Caco-2 (cell line): ENCODE measurements at regions not wholly inside any gene's neighbourhood (a gene's known extent, or its start where the extent isn't known, plus 50 kb on each side); places are given as distances from the start of the nearest gene placed in this dataset.

Experiments used
- BruUV-seq: library from RNA; stranded (reverse); fragments of 400-500 nt; replicated peaks from 2 replicates; lab custom pipeline; 2021; lab: Mats Ljungman, UMichigan
- CTCF ChIA-PET: fragments of 300-600 bp; sonication (Branson Sonifier 250); formaldehyde crosslinking; loops from one replicate; lab custom pipeline; 2022; ENCODE audit warnings: antibody characterized with exemption; lab: Charles Lee
- POLR2A ChIA-PET: fragments of 300-600 bp; sonication (Branson Sonifier 250); formaldehyde crosslinking; loops from one replicate; lab custom pipeline; 2022; ENCODE audit warnings: antibody characterized with exemption; lab: Charles Lee
- DNase-seq, 2 experiments: peaks; one replicate each; pipeline versions ENCODE4 v3.0.0 to v3.0.0-alpha.2; 2020 to 2022
- H3K27me3 ChIP-seq: replicated peaks from 2 replicates; pipeline ENCODE4 v1.6.0; 2011; ENCODE audit warnings: low read length; ENCODE audit not compliant: control insufficient read depth, insufficient read depth
- H3K36me3 ChIP-seq: 2 replicates; pipeline ENCODE4 v1.5.1; 2011; ENCODE audit warnings: low read length; ENCODE audit not compliant: control insufficient read depth, insufficient read depth
- H3K4me1 ChIP-seq: fragments of 250-450 bp; sonication (Bioruptor Pico); 2 replicates; pipeline ENCODE4 v1.5.1; 2020; ENCODE audit warnings: mild to moderate bottlenecking
- H3K4me3 ChIP-seq: 2 replicates; pipeline ENCODE4 v1.5.1; 2011; ENCODE audit warnings: low read depth, mild to moderate bottlenecking, control low read depth, low read length
- H3K9me3 ChIP-seq: fragments of 250-450 bp; sonication (Bioruptor Pico); 2 replicates; pipeline ENCODE4 v1.5.1; 2020; ENCODE audit warnings: mild to moderate bottlenecking, moderate library complexity
- H3K27ac Mint-ChIP-seq: one replicate; pipeline ENCODE4 v1.8.0; 2022; ENCODE audit warnings: mixed read lengths; ENCODE audit not compliant: unreplicated experiment
- H3K27me3 Mint-ChIP-seq: one replicate; pipeline ENCODE4 v1.8.0; 2022; ENCODE audit warnings: mixed read lengths; ENCODE audit not compliant: insufficient read depth, unreplicated experiment
- H3K36me3 Mint-ChIP-seq: one replicate; pipeline ENCODE4 v1.8.0; 2022; ENCODE audit warnings: mild to moderate bottlenecking, mixed read lengths; ENCODE audit not compliant: insufficient read depth, unreplicated experiment
- H3K4me1 Mint-ChIP-seq: one replicate; pipeline ENCODE4 v1.8.0; 2022; ENCODE audit warnings: low read depth, mixed read lengths; ENCODE audit not compliant: unreplicated experiment
- H3K4me3 Mint-ChIP-seq: one replicate; pipeline ENCODE4 v1.8.0; 2022; ENCODE audit warnings: mild to moderate bottlenecking, moderate library complexity, mixed read lengths; ENCODE audit not compliant: unreplicated experiment
- H3K9me3 Mint-ChIP-seq: one replicate; pipeline ENCODE4 v1.8.0; 2022; ENCODE audit warnings: mixed read lengths; ENCODE audit not compliant: unreplicated experiment
- intact Hi-C: fragments of 100-400 bp; cut with micrococcal nuclease; formaldehyde crosslinking; loops from one replicate; pipeline ENCODE4 v1.10.0; 2022; ENCODE audit not compliant: unreplicated experiment
- TF ChIP-seq, protein P1 (sequence below), 2 experiments: fragments of 200-600 bp in 1 of 2; IDR thresholded peaks; 1 replicate in 1 of 2; 2 replicates in 1 of 2; pipeline versions ENCODE4 v1.5.1 to v1.8.0; 2011 to 2022; ENCODE audit warnings: antibody characterized with exemption in 1 of 2, control low read depth in 1 of 2, inconsistent platforms in 1 of 2, low read depth in 1 of 2, low read length in 1 of 2, mild to moderate bottlenecking in 1 of 2, moderate library complexity in 1 of 2; ENCODE audit not compliant: insufficient read depth in 1 of 2, severe bottlenecking in 1 of 2, unreplicated experiment in 1 of 2

DNA sequence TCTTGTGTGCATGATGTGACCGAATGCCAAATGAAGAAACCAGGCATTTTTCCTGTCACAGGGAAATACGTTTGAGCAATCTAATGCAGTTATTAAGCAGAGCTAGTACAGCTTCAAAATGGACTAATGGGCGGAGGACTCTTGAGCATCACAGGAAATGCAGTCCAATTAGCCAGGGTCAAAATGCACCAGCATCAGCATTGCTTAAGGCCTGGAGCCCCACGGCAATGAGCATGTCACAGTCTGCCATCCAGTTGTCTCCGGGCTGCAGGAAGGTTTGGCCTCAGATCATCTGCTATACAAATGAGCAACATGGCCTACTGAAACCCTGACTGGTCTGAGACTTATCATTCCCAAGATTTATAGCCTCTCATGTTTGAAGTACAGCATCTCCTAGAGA lies 652.1 kb upstream of the SLC35B3 start:
- Mint-ChIP-seq H3K4me3 (no peak overlapping the region), H3K27ac (no peak overlapping the region), H3K36me3 (no peaks in the 10 kb centered on the region), H3K4me1 (no peaks in the 10 kb centered on the region), H3K27me3 (peaks cover 2% of the 10 kb centered on the region), H3K9me3 (no peaks in the 10 kb centered on the region)
- ChIA-PET POLR2A (no interaction called here), CTCF (no interaction called here)
- no peak overlapping the region for H3K4me3 ChIP-seq
- H3K36me3 ChIP-seq: no peaks in the 10 kb centered on the region
- TF ChIP-seq, protein P1, sequence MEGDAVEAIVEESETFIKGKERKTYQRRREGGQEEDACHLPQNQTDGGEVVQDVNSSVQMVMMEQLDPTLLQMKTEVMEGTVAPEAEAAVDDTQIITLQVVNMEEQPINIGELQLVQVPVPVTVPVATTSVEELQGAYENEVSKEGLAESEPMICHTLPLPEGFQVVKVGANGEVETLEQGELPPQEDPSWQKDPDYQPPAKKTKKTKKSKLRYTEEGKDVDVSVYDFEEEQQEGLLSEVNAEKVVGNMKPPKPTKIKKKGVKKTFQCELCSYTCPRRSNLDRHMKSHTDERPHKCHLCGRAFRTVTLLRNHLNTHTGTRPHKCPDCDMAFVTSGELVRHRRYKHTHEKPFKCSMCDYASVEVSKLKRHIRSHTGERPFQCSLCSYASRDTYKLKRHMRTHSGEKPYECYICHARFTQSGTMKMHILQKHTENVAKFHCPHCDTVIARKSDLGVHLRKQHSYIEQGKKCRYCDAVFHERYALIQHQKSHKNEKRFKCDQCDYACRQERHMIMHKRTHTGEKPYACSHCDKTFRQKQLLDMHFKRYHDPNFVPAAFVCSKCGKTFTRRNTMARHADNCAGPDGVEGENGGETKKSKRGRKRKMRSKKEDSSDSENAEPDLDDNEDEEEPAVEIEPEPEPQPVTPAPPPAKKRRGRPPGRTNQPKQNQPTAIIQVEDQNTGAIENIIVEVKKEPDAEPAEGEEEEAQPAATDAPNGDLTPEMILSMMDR (IDR thresholded peaks at IDR 0.05; ENCODE audit: insufficient read depth in 1 of 2, low read depth in 1 of 2, low read length in 1 of 2, severe bottlenecking in 1 of 2, unreplicated experiment in 1 of 2): no peak
- BruUV-seq: no TSS peak
- no peak for DNase-seq
- H3K9me3 ChIP-seq: no peaks in the 10 kb centered on the region
- no peaks in the 10 kb centered on the region for H3K4me1 ChIP-seq
- intact Hi-C loops: no loop called here
- no peaks in the 10 kb centered on the region for H3K27me3 ChIP-seq

DNA sequence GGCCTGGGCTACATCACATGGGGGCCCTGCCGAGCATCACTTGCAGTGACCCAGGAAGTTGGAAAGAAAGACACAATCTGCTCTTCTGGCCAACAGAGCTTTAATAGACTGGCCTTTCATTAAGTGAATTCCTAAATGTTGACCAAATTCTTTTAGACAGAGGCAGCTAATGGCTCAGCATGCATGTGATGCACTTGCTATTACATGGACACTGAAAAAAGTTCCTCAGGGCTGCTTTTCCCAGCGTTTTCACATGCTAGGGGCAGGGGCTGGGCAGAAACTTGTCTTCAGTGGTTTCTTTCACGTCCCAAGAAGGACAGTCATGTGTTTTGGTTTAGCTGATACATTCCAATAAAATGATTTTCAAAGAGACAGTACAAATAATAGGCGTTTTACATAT lies 651.0 kb upstream of the SLC35B3 start:
- no peak overlapping the region for H3K27ac Mint-ChIP-seq
- no peaks in the 10 kb centered on the region for H3K36me3 ChIP-seq
- no peaks in the 10 kb centered on the region for H3K27me3 Mint-ChIP-seq
- no peak overlapping the region for H3K4me3 Mint-ChIP-seq
- no peaks in the 10 kb centered on the region for H3K27me3 ChIP-seq
- H3K4me1 ChIP-seq: no peaks in the 10 kb centered on the region
- DNase-seq: no peak
- no peaks in the 10 kb centered on the region for H3K36me3 Mint-ChIP-seq
- ChIA-PET POLR2A (no interaction called here), CTCF (no interaction called here)
- no TSS peak for BruUV-seq
- intact Hi-C loops: no loop called here
- no peak overlapping the region for H3K4me3 ChIP-seq
- H3K9me3 ChIP-seq: no peaks in the 10 kb centered on the region
- TF ChIP-seq, protein P1 (IDR thresholded peaks at IDR 0.05; ENCODE audit: insufficient read depth in 1 of 2, low read depth in 1 of 2, low read length in 1 of 2, severe bottlenecking in 1 of 2, unreplicated experiment in 1 of 2): no peak
- H3K4me1 Mint-ChIP-seq: no peaks in the 10 kb centered on the region
- H3K9me3 Mint-ChIP-seq: no peaks in the 10 kb centered on the region

DNA sequence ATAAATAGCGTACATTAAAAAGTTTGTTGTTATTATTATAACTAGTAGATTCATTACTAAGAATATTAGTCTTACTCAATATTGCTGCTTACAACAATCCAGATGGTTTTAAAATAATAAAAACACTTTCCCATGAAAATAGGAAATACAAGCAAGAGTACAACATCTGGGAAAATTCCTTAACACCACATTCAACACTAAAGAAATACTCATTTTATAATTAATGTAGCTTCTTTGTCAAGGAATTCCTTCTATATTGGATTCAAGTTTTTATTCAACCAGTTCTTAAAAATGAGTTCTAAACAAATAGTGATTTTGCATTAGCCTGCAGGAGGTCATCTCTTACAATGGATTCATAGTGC lies 650.3 kb upstream of the SLC35B3 start:
- H3K36me3 Mint-ChIP-seq: no peaks in the 10 kb centered on the region
- intact Hi-C loops: no loop called here
- H3K9me3 Mint-ChIP-seq: no peaks in the 10 kb centered on the region

More for the DNA sequence above, 650.3 kb upstream of the SLC35B3 start:
- H3K4me1 Mint-ChIP-seq: no peaks in the 10 kb centered on the region
- DNase-seq: no peak
- CTCF ChIA-PET: no interaction called here
- H3K27ac Mint-ChIP-seq: no peak overlapping the region
- TF ChIP-seq, protein P1 (IDR thresholded peaks at IDR 0.05; ENCODE audit: insufficient read depth in 1 of 2, low read depth in 1 of 2, low read length in 1 of 2, severe bottlenecking in 1 of 2, unreplicated experiment in 1 of 2): no peak
- Histone ChIP-seq H3K36me3 (no peaks in the 10 kb centered on the region), H3K4me3 (no peak overlapping the region), H3K27me3 (no peaks in the 10 kb centered on the region), H3K4me1 (no peaks in the 10 kb centered on the region), H3K9me3 (no peaks in the 10 kb centered on the region)
- H3K4me3 Mint-ChIP-seq: no peak overlapping the region
- no peaks in the 10 kb centered on the region for H3K27me3 Mint-ChIP-seq
- POLR2A ChIA-PET: no interaction called here
- BruUV-seq: no TSS peak
